HEK293 (cell line): ENCODE measurements at regions not wholly inside any gene's neighbourhood (a gene's known extent, or its start where the extent isn't known, plus 50 kb on each side); places are given as distances from the start of the nearest gene placed in this dataset.

Experiments
- CTCF ChIA-PET: fragments of 350-600 bp; formaldehyde crosslinking; extraction: SDS; loops from one replicate; lab custom pipeline; 2021; ENCODE audit warnings: antibody characterized with exemption; lab: Yijun Ruan, JAX
- POLR2A ChIA-PET: fragments of 300-600 bp; formaldehyde crosslinking; extraction: SDS; loops from one replicate; lab custom pipeline; 2020; ENCODE audit warnings: antibody characterized with exemption, inconsistent platforms; lab: Yijun Ruan, JAX
- H3K27ac ChIP-seq: fragments of 200-500 bp; sonication (Bioruptor generic); 2 replicates; pipeline ENCODE4 v1.5.1; 2014; ENCODE audit warnings: low read depth, low read length, control low read depth, inconsistent platforms; ENCODE audit errors: extremely low read depth
- H3K36me3 ChIP-seq, 2 experiments: fragments of 200-500 bp in 1 of 2; sonication (Bioruptor generic) in 1 of 2; 1 replicate in 1 of 2; 2 replicates in 1 of 2; pipeline ENCODE4 v1.5.1; 2014 to 2017; ENCODE audit warnings: inconsistent platforms in 2 of 2, low read length in 2 of 2; ENCODE audit not compliant: control insufficient read depth in 2 of 2, insufficient read depth in 1 of 2
- H3K4me1 ChIP-seq: fragments of 200-500 bp; sonication (Bioruptor generic); 2 replicates; pipeline ENCODE4 v1.5.1; 2014; ENCODE audit warnings: mild to moderate bottlenecking, low read length, inconsistent platforms; ENCODE audit not compliant: control insufficient read depth, insufficient read depth
- H3K4me3 ChIP-seq: 2 replicates; pipeline ENCODE4 v1.5.1; 2011; ENCODE audit warnings: low read depth, mild to moderate bottlenecking, control low read depth, low read length, moderate library complexity
- H3K9me3 ChIP-seq: fragments of 200-500 bp; sonication (Bioruptor generic); 2 replicates; pipeline ENCODE4 v1.5.1; 2014; ENCODE audit warnings: low read depth, low read length, inconsistent platforms; ENCODE audit not compliant: control insufficient read depth, insufficient read depth
- CTCF ChIP-seq: fragments of 450-650 bp; formaldehyde crosslinking; IDR thresholded peaks from 2 replicates; pipeline ENCODE4 v1.5.1; 2016; ENCODE audit warnings: missing biosample characterization, missing genetic modification characterization
- GLIS1 ChIP-seq: fragments of 450-650 bp; formaldehyde crosslinking; IDR thresholded peaks from 2 replicates; pipeline ENCODE4 v1.5.1; 2016; ENCODE audit warnings: missing biosample characterization, missing genetic modification characterization
- KLF7 ChIP-seq: fragments of 450-650 bp; formaldehyde crosslinking; IDR thresholded peaks from 2 replicates; pipeline ENCODE4 v1.5.1; 2016; ENCODE audit warnings: missing biosample characterization, missing genetic modification characterization, borderline replicate concordance
- SCRT2 ChIP-seq: fragments of 450-650 bp; formaldehyde crosslinking; IDR thresholded peaks from 2 replicates; pipeline ENCODE4 v1.5.1; 2016; ENCODE audit warnings: missing biosample characterization, missing genetic modification characterization
- TCF7L2 ChIP-seq: IDR thresholded peaks from 2 replicates; pipeline ENCODE4 v1.6.1; 2011; ENCODE audit warnings: low read depth, mild to moderate bottlenecking, inconsistent platforms, low read length, moderate library complexity, borderline replicate concordance
- ZBTB20 ChIP-seq: fragments of 450-650 bp; formaldehyde crosslinking; IDR thresholded peaks from 2 replicates; pipeline ENCODE4 v1.5.1; 2016; ENCODE audit warnings: missing biosample characterization, missing genetic modification characterization
- ZBTB8A ChIP-seq: fragments of 450-650 bp; formaldehyde crosslinking; IDR thresholded peaks from 2 replicates; pipeline ENCODE4 v1.5.1; 2016; ENCODE audit warnings: missing biosample characterization, missing genetic modification characterization
- ZEB2 ChIP-seq: fragments of 450-650 bp; formaldehyde crosslinking; IDR thresholded peaks from 2 replicates; pipeline ENCODE4 v1.5.1; 2016; ENCODE audit warnings: missing biosample characterization, missing genetic modification characterization
- ZNF133 ChIP-seq: fragments of 450-650 bp; formaldehyde crosslinking; IDR thresholded peaks from 2 replicates; pipeline ENCODE4 v1.5.1; 2016; ENCODE audit warnings: missing biosample characterization, missing genetic modification characterization
- ZNF174 ChIP-seq: fragments of 450-650 bp; formaldehyde crosslinking; IDR thresholded peaks from 2 replicates; pipeline ENCODE4 v1.5.0; 2017; ENCODE audit warnings: missing biosample characterization, mild to moderate bottlenecking, missing genetic modification characterization
- ZNF19 ChIP-seq: fragments of 450-650 bp; formaldehyde crosslinking; IDR thresholded peaks from 2 replicates; pipeline ENCODE4; 2016; ENCODE audit warnings: missing biosample characterization, missing genetic modification characterization, low read depth
- ZNF223 ChIP-seq: fragments of 450-650 bp; formaldehyde crosslinking; IDR thresholded peaks from 2 replicates; pipeline ENCODE4 v1.5.1; 2016; ENCODE audit warnings: missing biosample characterization, missing genetic modification characterization
- ZNF239 ChIP-seq: fragments of 450-650 bp; formaldehyde crosslinking; IDR thresholded peaks from 2 replicates; pipeline ENCODE4 v1.5.1; 2016; ENCODE audit warnings: missing biosample characterization, missing genetic modification characterization
- ZNF26 ChIP-seq: fragments of 450-650 bp; formaldehyde crosslinking; IDR thresholded peaks from 2 replicates; pipeline ENCODE4 v1.5.1; 2016; ENCODE audit warnings: missing biosample characterization, missing genetic modification characterization
- ZNF266 ChIP-seq: fragments of 450-650 bp; formaldehyde crosslinking; IDR thresholded peaks from 2 replicates; pipeline ENCODE4 v1.5.1; 2016; ENCODE audit warnings: missing biosample characterization, missing genetic modification characterization, low read depth
- ZNF354C ChIP-seq: fragments of 450-650 bp; formaldehyde crosslinking; IDR thresholded peaks from 2 replicates; pipeline ENCODE4 v1.5.1; 2016; ENCODE audit warnings: missing biosample characterization, missing genetic modification characterization, low read depth, borderline replicate concordance
- ZNF362 ChIP-seq: fragments of 450-650 bp; formaldehyde crosslinking; IDR thresholded peaks from 2 replicates; pipeline ENCODE4 v1.5.1; 2016; ENCODE audit warnings: missing biosample characterization, missing genetic modification characterization
- ZNF37A ChIP-seq: fragments of 450-650 bp; IDR thresholded peaks from 2 replicates; pipeline ENCODE4 v1.5.1; 2018; ENCODE audit warnings: missing biosample characterization, missing genetic modification characterization
- ZNF423 ChIP-seq: fragments of 450-650 bp; formaldehyde crosslinking; IDR thresholded peaks from 2 replicates; pipeline ENCODE4 v1.5.1; 2016; ENCODE audit warnings: missing biosample characterization, missing genetic modification characterization
- ZNF433 ChIP-seq: fragments of 450-650 bp; formaldehyde crosslinking; IDR thresholded peaks from 2 replicates; pipeline ENCODE4 v1.5.1; 2016; ENCODE audit warnings: missing biosample characterization, missing genetic modification characterization, low read depth
- ZNF501 ChIP-seq: fragments of 450-650 bp; formaldehyde crosslinking; IDR thresholded peaks from 2 replicates; pipeline ENCODE4 v1.5.1; 2016; ENCODE audit warnings: missing biosample characterization, missing genetic modification characterization
- ZNF513 ChIP-seq: fragments of 450-650 bp; IDR thresholded peaks from 2 replicates; pipeline ENCODE4 v1.5.1; 2018; ENCODE audit warnings: missing biosample characterization, missing genetic modification characterization
- ZNF555 ChIP-seq: fragments of 450-650 bp; formaldehyde crosslinking; conservative IDR thresholded peaks from 2 replicates; pipeline ENCODE4 v1.5.1; 2017; ENCODE audit warnings: missing biosample characterization, mild to moderate bottlenecking, missing genetic modification characterization, inconsistent platforms
- ZNF600 ChIP-seq: fragments of 450-650 bp; formaldehyde crosslinking; IDR thresholded peaks from 2 replicates; pipeline ENCODE4 v1.5.1; 2016; ENCODE audit warnings: missing biosample characterization, missing genetic modification characterization
- ZNF623 ChIP-seq: fragments of 450-650 bp; formaldehyde crosslinking; IDR thresholded peaks from 2 replicates; pipeline ENCODE4 v1.5.1; 2016; ENCODE audit warnings: missing biosample characterization, missing genetic modification characterization
- ZNF654 ChIP-seq: fragments of 450-650 bp; formaldehyde crosslinking; IDR thresholded peaks from 2 replicates; pipeline ENCODE4 v1.5.1; 2016; ENCODE audit warnings: low read depth, missing biosample characterization, missing genetic modification characterization
- ZNF76 ChIP-seq: fragments of 450-650 bp; formaldehyde crosslinking; IDR thresholded peaks from 2 replicates; pipeline ENCODE4; 2016; ENCODE audit warnings: low read depth, missing biosample characterization, missing genetic modification characterization, borderline replicate concordance
- ZNF776 ChIP-seq: fragments of 450-650 bp; formaldehyde crosslinking; IDR thresholded peaks from 2 replicates; pipeline ENCODE4 v1.5.0; 2017; ENCODE audit warnings: missing biosample characterization, missing genetic modification characterization, borderline replicate concordance
- ZSCAN16 ChIP-seq: fragments of 450-650 bp; formaldehyde crosslinking; IDR thresholded peaks from 2 replicates; pipeline ENCODE4 v1.5.1; 2016; ENCODE audit warnings: missing biosample characterization, missing genetic modification characterization
- ZSCAN18 ChIP-seq: fragments of 450-650 bp; formaldehyde crosslinking; IDR thresholded peaks from 2 replicates; pipeline ENCODE4 v1.5.1; 2016; ENCODE audit warnings: missing biosample characterization, missing genetic modification characterization

GRCh38 chr16:26665166-26665939 is 401.4 kb upstream of the C16orf82 start:
- POLR2A ChIA-PET: no interaction called here
- no peak overlapping the region for H3K27ac ChIP-seq
- no peaks in the 10 kb centered on the region for H3K36me3 ChIP-seq
- no peak overlapping the region for H3K4me3 ChIP-seq
- H3K4me1 ChIP-seq: no peaks in the 10 kb centered on the region
- H3K9me3 ChIP-seq: no peaks in the 10 kb centered on the region
- CTCF ChIA-PET: interaction anchor here (0.5 kb wide), 1 partner anchor 8 kb away, joined by 4 read pairs; no protein-coding TSS in a partner anchor
- TF ChIP-seq ZNF555: no peak
- no peak for TF ChIP-seq ZBTB20 (tag by site-specific recombination)
- no peak for TF ChIP-seq ZNF362 (tag by site-specific recombination)
- no peak for TF ChIP-seq ZNF26 (tag by site-specific recombination)
- TF ChIP-seq ZEB2 (tag by site-specific recombination): no peak
- TF ChIP-seq ZNF76 (tag by site-specific recombination): no peak
- no peak for TF ChIP-seq ZNF266 (tag by site-specific recombination)
- TF ChIP-seq ZNF239 (tag by site-specific recombination): no peak
- TF ChIP-seq ZNF423 (tag by site-specific recombination): no peak
- TF ChIP-seq KLF7 (tag by site-specific recombination): no peak
- no peak for TF ChIP-seq ZNF654 (tag by site-specific recombination)
- no peak for TF ChIP-seq ZNF223
- TF ChIP-seq ZSCAN16 (tag by site-specific recombination): no peak
- TF ChIP-seq ZNF513 (tag by site-specific recombination): no peak

- H3K9me3 ChIP-seq: no peaks in the 10 kb centered on the region
- H3K36me3 ChIP-seq: no peaks in the 10 kb centered on the region
- POLR2A ChIA-PET: no interaction called here
- no peaks in the 10 kb centered on the region for H3K4me1 ChIP-seq
- CTCF ChIA-PET: no interaction called here
- no peak overlapping the region for H3K4me3 ChIP-seq
- H3K27ac ChIP-seq: no peak overlapping the region
- no peak for TF ChIP-seq ZNF433
- TF ChIP-seq ZNF501 (tag by site-specific recombination): no peak
- TF ChIP-seq SCRT2: no peak
- TF ChIP-seq TCF7L2: no peak
- no peak for TF ChIP-seq ZBTB8A (tag by site-specific recombination)
- no peak for TF ChIP-seq ZNF354C (tag by site-specific recombination)
- TF ChIP-seq ZNF37A: no peak
- TF ChIP-seq ZNF776 (tag by site-specific recombination): no peak
- no peak for TF ChIP-seq ZNF133 (tag by site-specific recombination)
- no peak for TF ChIP-seq CTCF (tag by site-specific recombination)
- no peak for TF ChIP-seq ZNF174
- no peak for TF ChIP-seq GLIS1 (tag by site-specific recombination)
- no peak for TF ChIP-seq ZNF19 (tag by site-specific recombination)
- no peak for TF ChIP-seq ZNF623 (tag by site-specific recombination)
- no peak for TF ChIP-seq ZSCAN18 (tag by site-specific recombination)
- no peak for TF ChIP-seq ZNF600 (tag by site-specific recombination)
These were observed 400.2 kb upstream of the C16orf82 start for GRCh38 chr16:26666486-26666885.
